ENCODE measurements at regions not wholly inside any gene's neighbourhood (a gene's known extent, or its start where the extent isn't known, plus 50 kb on each side); places are given as distances from the start of the nearest gene placed in this dataset.

DNA sequence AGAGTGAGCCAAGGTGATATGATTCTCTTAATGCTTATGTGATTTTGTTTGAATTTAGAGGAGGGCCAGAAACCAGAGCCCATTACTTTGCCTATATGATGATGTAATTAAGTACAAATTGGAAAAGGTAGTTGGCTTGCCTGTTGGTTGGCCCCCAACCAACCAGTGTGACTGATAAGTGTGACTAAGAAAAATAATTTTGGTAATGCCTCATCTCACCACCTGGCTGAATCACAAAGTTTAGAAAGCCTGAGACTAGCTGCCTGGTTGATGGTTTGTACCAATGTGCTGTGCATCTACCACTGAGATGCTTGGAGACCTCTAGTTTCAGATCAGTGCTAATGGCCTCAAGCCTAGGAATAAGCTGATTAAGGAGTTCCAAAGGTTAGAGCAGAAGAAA, 338.7 kb downstream of the CDH2 start:
- FAIRE-seq, result no peak
- no peak for DNase-seq (ENCODE audit: insufficient read length, low spot score)

DNA sequence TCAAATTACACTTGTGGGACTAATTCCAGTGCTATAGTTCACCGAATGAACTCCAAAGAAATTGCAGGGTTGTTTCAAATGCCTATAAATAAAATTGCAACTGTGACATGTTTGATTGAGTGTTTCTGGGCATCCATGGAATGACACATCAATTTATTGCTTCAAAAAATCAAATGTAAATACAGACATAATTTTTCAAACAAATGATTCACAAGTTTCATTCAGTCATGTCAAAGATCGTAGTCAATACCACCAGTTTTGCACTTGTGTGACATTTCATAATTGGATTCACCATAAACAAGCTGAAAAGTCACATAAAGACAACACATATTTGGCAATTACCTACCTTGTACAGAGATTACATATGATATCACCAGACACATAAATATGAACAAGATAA, 350.8 kb downstream of the CDH2 start:
- no peak for DNase-seq (ENCODE audit: insufficient read length, low spot score)
- no peak for FAIRE-seq

DNA sequence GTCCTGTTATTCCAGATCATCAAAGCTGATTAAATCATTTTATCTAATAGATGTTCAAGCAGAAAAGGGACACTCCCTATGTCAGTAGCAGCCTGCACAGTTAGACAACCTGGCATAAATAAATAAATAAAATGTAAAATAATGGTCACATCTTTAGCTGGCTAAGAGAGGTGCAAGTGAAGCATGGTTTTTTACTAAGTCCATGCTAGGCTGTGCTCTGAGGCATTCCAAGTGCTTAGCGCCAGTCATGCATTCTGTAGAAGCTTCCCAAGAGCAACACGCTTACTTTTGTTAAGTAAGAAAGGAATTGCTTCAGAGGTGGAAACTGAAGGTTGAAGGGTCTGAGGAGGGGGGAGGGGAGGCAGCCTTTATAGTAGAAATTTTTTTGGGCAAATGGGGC, 351.2 kb downstream of the CDH2 start:
- DNase-seq (ENCODE audit: insufficient read length, low spot score) (no peak), FAIRE-seq (no peak)

DNA sequence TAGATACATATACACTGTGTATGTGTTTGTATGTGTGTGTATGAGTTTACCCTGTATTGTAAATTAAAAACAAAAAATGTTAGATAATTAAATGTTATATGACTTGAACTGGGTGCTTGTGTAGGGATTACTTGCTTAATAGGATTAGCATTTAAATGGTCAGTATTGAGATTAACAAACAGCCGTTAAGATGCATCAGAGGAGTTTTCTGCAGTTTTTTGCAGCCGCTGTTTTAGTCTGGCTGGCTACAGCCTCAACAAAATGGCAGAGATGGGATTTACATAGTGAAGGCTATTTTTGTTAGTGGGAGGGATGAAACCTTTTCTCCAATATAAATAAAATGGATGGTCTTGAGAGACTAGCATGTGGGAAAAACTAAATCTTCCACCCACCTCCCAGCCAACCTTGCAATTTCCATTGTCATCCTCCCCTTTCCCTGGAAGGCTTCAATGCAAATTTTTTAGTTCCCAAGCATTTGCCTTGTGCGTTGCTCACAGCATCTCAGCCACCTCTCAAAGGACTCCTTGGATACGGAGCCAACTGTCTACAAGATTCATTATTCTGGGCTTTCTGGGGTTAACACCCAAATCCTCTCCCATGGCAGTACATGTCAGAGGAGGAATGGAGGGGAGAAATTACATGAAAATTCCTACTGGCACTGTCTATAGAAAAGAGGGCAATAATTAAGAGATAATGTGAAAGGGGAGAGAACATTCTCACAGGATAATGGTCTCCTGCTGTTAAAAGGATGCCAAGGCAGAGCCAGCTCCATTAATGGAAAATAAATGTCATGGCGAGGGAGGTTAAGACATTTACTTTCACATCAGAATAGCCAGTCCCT, 351.9 kb downstream of the CDH2 start:
- FAIRE-seq, result no peak
- DNase-seq (ENCODE audit: insufficient read length, low spot score), result no peak

GRCh38 chr18:27824275-27824674, 352.7 kb downstream of the CDH2 start:
- FAIRE-seq (no peak), DNase-seq (ENCODE audit: insufficient read length, low spot score) (no peak)

DNA sequence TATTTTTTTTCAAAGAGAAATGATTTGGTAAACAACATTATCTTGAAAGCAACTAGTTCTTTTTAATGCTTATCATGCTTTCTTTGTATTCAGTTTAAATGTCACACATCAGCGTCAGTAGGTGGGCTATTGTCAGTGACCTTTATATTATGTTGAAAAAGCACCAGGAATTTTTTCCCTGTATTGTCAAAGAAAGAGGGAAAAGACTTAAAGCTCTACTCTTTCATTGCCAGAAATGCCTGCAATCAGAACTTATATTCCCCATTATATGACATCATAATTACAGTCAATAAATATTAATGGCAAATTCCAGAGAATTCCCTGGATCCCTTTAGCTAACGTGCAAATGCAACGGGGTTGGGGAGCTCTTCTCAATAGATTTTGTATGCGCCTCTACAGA, 353.9 kb downstream of the CDH2 start:
- FAIRE-seq, result no peak
- DNase-seq (ENCODE audit: insufficient read length, low spot score), result no peak

DNA sequence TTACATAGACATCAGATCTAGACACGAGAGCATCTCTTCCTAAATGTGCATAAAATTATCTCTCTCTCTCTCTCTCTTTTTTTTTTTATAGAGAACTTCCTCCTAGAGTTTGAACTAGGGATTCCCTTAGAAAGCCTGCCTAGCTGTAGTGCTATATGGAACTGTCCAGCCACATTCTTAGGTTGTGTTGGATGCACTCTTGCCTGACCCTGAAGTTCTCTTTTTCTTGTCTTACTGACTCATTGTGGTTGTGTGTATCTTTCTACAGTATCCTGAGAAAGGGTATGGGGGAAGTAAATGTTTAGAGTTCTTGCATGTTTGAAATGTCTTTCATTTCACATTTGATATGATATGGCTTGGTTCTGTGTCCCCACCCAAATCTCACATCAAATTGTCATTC, 368.2 kb downstream of the CDH2 start:
- FAIRE-seq (no peak), DNase-seq (ENCODE audit: insufficient read length, low spot score) (no peak)

DNA sequence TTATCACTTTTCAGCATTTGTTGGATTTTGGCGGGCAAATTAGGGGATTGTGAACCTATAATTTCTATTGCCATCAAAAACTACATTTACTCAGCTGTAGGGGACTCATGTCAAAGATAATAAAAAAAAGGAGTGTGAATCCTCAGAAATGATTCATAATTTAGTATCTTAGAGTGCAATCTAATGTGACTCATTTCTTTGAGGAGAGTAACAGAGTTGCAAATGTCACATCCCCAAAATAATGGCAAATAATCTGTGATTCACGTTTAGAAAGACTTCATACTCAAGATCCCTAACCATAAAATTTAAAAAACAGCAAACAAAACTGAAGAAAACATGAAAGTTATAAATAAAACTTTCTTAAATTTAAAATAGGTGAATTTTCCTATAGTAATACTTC, 373.0 kb downstream of the CDH2 start:
- FAIRE-seq (no peak), DNase-seq (ENCODE audit: insufficient read length, low spot score) (peak; percentile 1)

- FAIRE-seq, result no peak
- DNase-seq (ENCODE audit: insufficient read length, low spot score), result no peak
Observed at GRCh38 chr18:27797484-27797883, 379.4 kb downstream of the CDH2 start.

- FAIRE-seq (no peak), DNase-seq (ENCODE audit: insufficient read length, low spot score) (no peak)
Observed at GRCh38 chr18:27794181-27794926, 382.6 kb downstream of the CDH2 start.

DNA sequence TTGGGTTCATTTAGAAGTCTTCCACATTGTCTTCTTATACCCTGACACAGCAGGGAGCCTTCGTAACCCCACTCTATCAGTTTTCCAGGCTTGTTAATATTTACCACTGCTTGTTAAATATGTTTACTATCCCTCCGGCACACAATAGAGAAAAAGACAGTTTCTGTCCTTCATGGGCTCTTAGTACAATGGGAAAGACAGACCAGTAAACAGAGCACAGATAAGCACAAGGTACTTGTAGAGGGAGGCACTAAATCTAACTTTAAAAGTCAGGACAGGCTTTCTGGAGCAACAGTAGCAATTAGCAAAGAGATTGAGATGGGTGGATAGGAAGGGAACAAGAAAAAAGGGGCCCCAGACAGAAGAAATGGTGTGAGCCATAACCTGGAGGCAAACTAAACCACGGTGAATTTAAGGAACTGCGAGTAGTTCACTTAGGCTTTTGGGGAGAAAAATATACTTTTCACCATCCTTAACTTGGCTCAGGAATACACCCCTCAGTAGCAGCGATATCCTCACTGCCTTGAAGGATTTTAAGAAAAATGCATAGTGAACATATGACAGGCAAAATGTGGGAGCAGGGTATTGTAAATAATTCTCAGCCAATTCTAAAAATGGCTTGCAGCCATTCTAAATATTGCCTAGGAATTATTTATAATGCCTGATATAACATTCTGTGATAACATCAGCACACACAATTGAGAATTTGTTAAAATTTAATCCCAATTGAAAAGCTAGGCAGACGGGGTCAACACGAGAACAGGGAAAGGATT, 383.7 kb downstream of the CDH2 start:
- no peak for DNase-seq (ENCODE audit: insufficient read length, low spot score)
- FAIRE-seq, result no peak

- FAIRE-seq (no peak), DNase-seq (ENCODE audit: insufficient read length, low spot score) (no peak)
Observed at GRCh38 chr18:27789406-27789805, 387.5 kb downstream of the CDH2 start.

DNA sequence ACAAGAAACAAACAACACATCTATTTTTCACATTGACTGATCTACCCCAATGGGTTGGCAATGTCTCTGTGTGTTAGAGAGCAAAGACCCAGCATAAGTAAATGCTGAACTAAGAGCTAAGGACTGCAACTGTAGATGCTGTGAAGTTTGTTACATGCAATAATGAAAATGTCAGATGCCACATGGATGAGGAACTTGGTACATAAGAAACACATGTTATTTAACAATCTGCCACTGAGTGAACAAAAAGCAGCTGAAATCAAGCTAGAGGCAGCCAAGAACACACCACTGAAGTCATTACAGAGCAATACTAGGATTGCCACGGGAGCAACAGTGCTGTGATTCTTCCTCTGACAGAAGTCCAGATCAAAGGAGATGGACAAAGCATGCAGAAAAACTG, 389.4 kb downstream of the CDH2 start:
- DNase-seq (ENCODE audit: insufficient read length, low spot score) (no peak), FAIRE-seq (no peak)

DNA sequence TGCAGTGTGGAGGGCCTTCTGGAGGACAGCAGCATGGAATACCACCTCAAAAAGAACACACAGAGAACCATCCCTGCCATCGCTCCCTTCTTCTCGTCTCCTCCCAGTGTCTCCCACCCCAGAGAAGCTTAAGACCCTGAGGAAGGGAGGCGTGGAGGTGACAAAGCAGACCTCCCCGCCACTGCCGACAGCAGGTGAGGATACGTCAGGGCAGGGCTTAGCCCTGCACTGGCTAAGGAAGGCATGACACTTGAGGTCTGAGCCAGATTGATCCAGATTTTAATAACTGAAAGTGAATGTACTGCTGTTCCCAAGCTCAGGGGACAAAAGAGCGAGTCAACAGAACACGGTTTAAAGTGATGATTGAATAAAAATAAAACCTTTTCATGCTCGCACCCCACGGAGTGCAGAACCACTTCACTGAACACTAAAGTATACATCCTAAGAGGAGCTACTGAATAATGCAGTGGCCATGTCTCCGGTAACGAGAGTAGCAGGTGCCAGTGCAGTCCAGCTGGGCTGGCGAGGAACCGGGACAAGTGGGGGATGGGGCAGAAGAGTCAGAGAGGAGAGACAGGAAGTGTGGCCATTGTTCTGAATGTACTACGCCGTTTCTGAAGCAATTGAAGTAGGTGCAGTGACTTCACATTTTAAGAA, 391.0 kb downstream of the CDH2 start:
- FAIRE-seq (no peak), DNase-seq (ENCODE audit: insufficient read length, low spot score) (no peak)

DNA sequence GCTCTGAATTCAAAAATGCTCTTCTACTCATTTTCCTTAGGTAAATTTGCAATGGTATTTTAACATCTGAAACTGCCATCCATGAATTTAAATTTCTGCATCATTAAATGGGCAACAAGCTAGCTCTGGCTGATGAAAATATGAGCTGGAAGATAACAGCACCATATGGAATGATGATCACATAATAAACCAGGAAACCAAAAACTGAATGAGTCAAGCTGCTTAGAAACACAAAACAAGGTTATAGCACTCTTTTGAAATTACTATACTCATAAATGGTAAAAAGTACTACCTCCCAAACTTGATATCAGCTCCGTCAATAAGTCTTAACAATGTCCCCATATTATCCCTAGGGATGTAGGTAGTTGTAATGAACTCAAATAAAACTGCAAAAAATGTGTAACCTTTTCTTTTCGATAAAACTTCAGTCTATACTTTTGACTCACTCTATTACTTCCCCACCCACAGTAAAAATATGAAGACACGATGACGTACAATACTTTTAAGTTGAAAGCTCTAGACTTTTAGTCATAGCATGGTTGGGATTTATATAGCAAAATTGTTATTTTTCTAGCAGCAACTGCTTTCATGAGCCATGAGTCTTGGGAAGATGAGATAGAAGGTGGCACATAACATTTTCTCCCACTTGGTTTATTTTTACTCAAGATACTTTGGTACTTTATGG, 396.7 kb downstream of the CDH2 start:
- DNase-seq (ENCODE audit: insufficient read length, low spot score), result no peak
- FAIRE-seq, result no peak

- FAIRE-seq (no peak), DNase-seq (ENCODE audit: insufficient read length, low spot score) (no peak)
Observed at GRCh38 chr18:27778925-27779324, 398.0 kb downstream of the CDH2 start.

DNA sequence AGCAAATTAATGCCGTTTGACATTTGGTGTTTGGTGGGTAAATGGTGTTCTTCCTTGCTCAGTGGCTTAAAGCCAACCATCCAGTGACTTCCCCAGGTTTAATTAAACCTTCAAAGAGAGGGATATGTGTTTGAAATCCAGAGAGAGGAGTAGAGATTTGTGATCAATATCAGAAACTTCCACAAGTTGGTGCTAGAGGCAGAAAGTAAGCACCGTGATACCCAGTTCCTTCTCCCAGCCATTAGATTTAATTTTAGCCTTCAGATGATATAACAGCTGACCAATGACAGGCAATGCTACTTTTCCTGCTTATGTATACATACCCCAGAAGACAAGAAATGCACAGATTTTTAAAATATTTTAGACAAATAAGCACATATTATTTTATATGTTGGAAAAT, 398.5 kb downstream of the CDH2 start:
- DNase-seq (ENCODE audit: insufficient read length, low spot score) (peak; percentile 5), FAIRE-seq (no peak)

DNA sequence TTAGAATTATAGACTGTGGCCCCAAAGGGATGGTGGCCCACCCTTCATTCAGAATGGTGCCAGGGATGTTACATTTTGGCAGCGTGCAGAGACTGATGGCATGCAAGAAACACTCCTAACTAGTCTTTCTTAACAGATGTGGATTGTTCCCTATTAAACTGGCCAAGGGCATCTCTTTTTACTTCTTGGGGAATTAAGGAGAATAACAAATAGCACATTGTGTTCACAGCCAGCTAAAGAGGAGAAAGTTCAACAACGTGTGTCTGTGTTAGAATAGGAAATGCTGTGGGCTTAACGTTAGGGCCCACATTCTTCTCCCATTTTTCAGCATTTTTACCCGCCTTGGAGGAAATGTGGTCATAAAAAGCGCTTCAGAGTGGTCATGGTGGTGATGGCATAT, 404.8 kb downstream of the CDH2 start:
- FAIRE-seq (no peak), DNase-seq (ENCODE audit: insufficient read length, low spot score) (no peak)

DNA sequence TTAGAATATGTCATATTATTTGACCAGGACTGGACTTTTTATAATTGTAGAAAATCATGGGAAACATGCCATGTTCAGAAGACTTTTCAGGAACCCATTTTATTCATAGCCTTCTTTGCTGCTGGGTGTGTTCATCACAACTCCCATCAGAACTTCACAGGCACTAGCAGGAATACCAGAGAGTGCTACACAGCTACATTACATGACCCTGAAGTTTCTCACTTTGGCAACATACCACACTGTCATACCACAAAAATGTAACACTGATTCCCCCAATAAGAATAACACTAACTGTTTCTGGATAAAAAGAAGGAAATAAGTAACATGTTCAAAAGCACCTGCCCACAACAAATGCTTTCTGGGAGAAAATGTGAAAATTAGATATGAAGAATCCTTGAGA, 405.4 kb downstream of the CDH2 start:
- no peak for DNase-seq (ENCODE audit: insufficient read length, low spot score)
- no peak for FAIRE-seq

- no peak for FAIRE-seq
- DNase-seq (ENCODE audit: insufficient read length, low spot score), result no peak
Observed at GRCh38 chr18:27769152-27769551, 407.8 kb downstream of the CDH2 start.

Measured in HTR-8/SVneo (cell line).